HCT116 (cell line): ENCODE measurements at regions not wholly inside any gene's neighbourhood (a gene's known extent, or its start where the extent isn't known, plus 50 kb on each side); places are given as distances from the start of the nearest gene placed in this dataset.

Experiments
- ATAC-seq: fragments of 200-7000 bp; cut with Tn5 transposase; 2 replicates; pipeline ENCODE4 v1.9.1; 2020; ENCODE audit warnings: mild to moderate bottlenecking, moderate library complexity
- BruUV-seq: library from RNA; stranded (reverse); fragments of 400-500 nt; replicated peaks from 2 replicates; lab custom pipeline; 2021; lab: Mats Ljungman, UMichigan
- CTCF ChIA-PET: fragments of 300-600 bp; sonication (Branson Sonifier 250); formaldehyde crosslinking; loops from one replicate; lab custom pipeline; 2021; ENCODE audit warnings: antibody characterized with exemption; lab: Charles Lee
- POLR2A ChIA-PET: fragments of 300-600, 350-600 bp; sonication (Branson Sonifier 250); formaldehyde crosslinking; loops from one replicate; lab custom pipeline; 2021; ENCODE audit warnings: antibody characterized with exemption; lab: Charles Lee
- RAD21 ChIA-PET, 2 experiments: fragments of 300-600 bp; sonication (Branson Sonifier 250); formaldehyde crosslinking; loops; one replicate each; lab custom pipeline; 2023; ENCODE audit warnings: low total read pairs in 2 of 2; ENCODE audit not compliant: uncharacterized antibody in 2 of 2, unreplicated experiment in 2 of 2, low non-redundant PET in 1 of 2; lab: Charles Lee
- DNase-seq: peaks from one replicate; pipeline ENCODE4 v3.0.0-alpha.2; 2010; ENCODE audit warnings: low read depth, low spot score
- H2AFZ ChIP-seq: fragments of 200-600 bp; shearing (Covaris generic), sonication (generic); 2 replicates; pipeline ENCODE4 v1.6.1; 2017; ENCODE audit warnings: low read depth, mixed run types, mixed read lengths, antibody characterized with exemption, low read length; ENCODE audit not compliant: poor library complexity, severe bottlenecking
- H3K27ac ChIP-seq: 2 replicates; pipeline ENCODE4 v1.5.1; 2012; ENCODE audit warnings: low read depth, low read length
- H3K27me3 ChIP-seq: fragments of 200-600 bp; sonication (generic); 2 replicates; pipeline ENCODE4 v1.6.1; 2016; ENCODE audit warnings: mixed run types, low read length, mixed read lengths; ENCODE audit not compliant: insufficient read depth
- H3K36me3 ChIP-seq, 2 experiments: fragments of 200-500 bp in 1 of 2; fragments of 200-600 bp in 1 of 2; sonication (Bioruptor generic) in 1 of 2; sonication (generic) in 1 of 2; 2 replicates each; pipeline versions ENCODE4 v1.5.1 to v1.6.1; 2014 to 2016; ENCODE audit warnings: low read length in 2 of 2, inconsistent platforms in 1 of 2, mixed read lengths in 1 of 2, mixed run types in 1 of 2; ENCODE audit not compliant: insufficient read depth in 2 of 2, control insufficient read depth in 1 of 2
- H3K4me1 ChIP-seq, 2 experiments: fragments of 200-600 bp in 1 of 2; sonication (generic) in 1 of 2; 2 replicates each; pipeline versions ENCODE4 v1.5.1 to v1.6.1; 2012 to 2017; ENCODE audit warnings: low read length in 2 of 2, inconsistent platforms in 1 of 2, mild to moderate bottlenecking in 1 of 2, mixed read lengths in 1 of 2, mixed run types in 1 of 2, moderate library complexity in 1 of 2; ENCODE audit not compliant: insufficient read depth in 2 of 2, control insufficient read depth in 1 of 2
- H3K4me2 ChIP-seq: fragments of 200-600 bp; sonication (generic); 2 replicates; pipeline ENCODE4 v1.6.1; 2017; ENCODE audit warnings: mixed run types, low read length, mixed read lengths
- H3K4me3 ChIP-seq, 2 experiments: fragments of 200-600 bp in 1 of 2; sonication (generic) in 1 of 2; replicated peaks in 1 of 2; 2 replicates each; pipeline ENCODE4 v1.5.1; 2011 to 2016; ENCODE audit warnings: low read length in 2 of 2, control low read depth in 1 of 2, low read depth in 1 of 2, mild to moderate bottlenecking in 1 of 2, mixed read lengths in 1 of 2, mixed run types in 1 of 2
- H3K79me2 ChIP-seq: fragments of 200-600 bp; sonication (generic); 2 replicates; pipeline ENCODE4 v1.6.1; 2017; ENCODE audit warnings: mild to moderate bottlenecking, mixed run types, low read length, moderate library complexity, mixed read lengths; ENCODE audit not compliant: insufficient read depth
- H3K9ac ChIP-seq: fragments of 200-600 bp; sonication (generic); 2 replicates; pipeline ENCODE4 v1.6.1; 2016; ENCODE audit warnings: low read length, mixed read lengths
- H3K9me2 ChIP-seq: fragments of 200-600 bp; sonication (generic), shearing (Covaris generic); 2 replicates; pipeline ENCODE4 v1.6.1; 2017; ENCODE audit warnings: mixed run types, mild to moderate bottlenecking, moderate library complexity; ENCODE audit not compliant: insufficient read depth
- H3K9me3 ChIP-seq, 2 experiments: fragments of 200-500 bp in 1 of 2; fragments of 200-600 bp in 1 of 2; sonication (Bioruptor generic) in 1 of 2; sonication (generic) in 1 of 2; 2 replicates each; pipeline ENCODE4 v1.6.1; 2014 to 2017; ENCODE audit warnings: low read length in 2 of 2, mixed read lengths in 2 of 2, inconsistent platforms in 1 of 2, low read depth in 1 of 2, mild to moderate bottlenecking in 1 of 2, mixed run types in 1 of 2, moderate library complexity in 1 of 2; ENCODE audit not compliant: control insufficient read depth in 1 of 2, insufficient read depth in 1 of 2
- H4K20me1 ChIP-seq: fragments of 200-600 bp; sonication (generic), shearing (Covaris generic); 2 replicates; pipeline ENCODE4 v1.6.1; 2017; ENCODE audit warnings: mixed run types, mild to moderate bottlenecking, moderate library complexity; ENCODE audit not compliant: insufficient read depth
- CBX3 ChIP-seq: IDR thresholded peaks from 2 replicates; pipeline ENCODE4 v1.6.1; 2012; ENCODE audit warnings: low read depth
- CTCF ChIP-seq, 3 experiments: fragments of 200-600 bp in 1 of 3; sonication (generic) in 1 of 3; IDR thresholded peaks in 2 of 3; conservative IDR thresholded peaks in 1 of 3; 2 replicates each; pipeline ENCODE4 v1.5.1; 2012 to 2017; ENCODE audit warnings: low read depth in 2 of 3, low read length in 2 of 3, antibody characterized with exemption in 1 of 3, borderline replicate concordance in 1 of 3, control low read depth in 1 of 3, mild to moderate bottlenecking in 1 of 3, mixed read lengths in 1 of 3, mixed run types in 1 of 3, moderate library complexity in 1 of 3; ENCODE audit not compliant: insufficient read depth in 1 of 3
- ELF1 ChIP-seq: IDR thresholded peaks from 2 replicates; pipeline ENCODE4 v1.6.1; 2012; ENCODE audit warnings: low read depth, borderline replicate concordance
- FOSL1 ChIP-seq: IDR thresholded peaks from 2 replicates; pipeline ENCODE4 v1.6.1; 2012; ENCODE audit warnings: low read depth
- MAX ChIP-seq: IDR thresholded peaks from 2 replicates; pipeline ENCODE4 v1.6.1; 2012
- POLR2AphosphoS5 ChIP-seq: IDR thresholded peaks from 2 replicates; pipeline ENCODE4 v1.6.1; 2011; ENCODE audit warnings: mild to moderate bottlenecking, low read depth, low read length, moderate library complexity
- RAD21 ChIP-seq: IDR thresholded peaks from 2 replicates; pipeline ENCODE4 v1.6.1; 2012; ENCODE audit warnings: low read depth, mild to moderate bottlenecking
- SIN3A ChIP-seq: IDR thresholded peaks from 2 replicates; pipeline ENCODE4 v1.6.1; 2012; ENCODE audit warnings: low read depth
- SRF ChIP-seq: IDR thresholded peaks from 2 replicates; pipeline ENCODE4 v1.6.1; 2012; ENCODE audit warnings: low read depth
- TCF7L2 ChIP-seq: IDR thresholded peaks from 2 replicates; pipeline ENCODE4 v1.7.0; 2011; ENCODE audit warnings: borderline replicate concordance, inconsistent platforms; ENCODE audit not compliant: insufficient read depth, insufficient read length; ENCODE audit errors: extremely low read depth
- ZFX ChIP-seq: fragments of 450-650 bp; IDR thresholded peaks from 2 replicates; pipeline ENCODE4 v1.6.1; 2017
- ZNF274 ChIP-seq: fragments of 200-500 bp; sonication (Bioruptor generic); IDR thresholded peaks from 2 replicates; pipeline ENCODE4 v1.6.1; 2014; ENCODE audit warnings: mild to moderate bottlenecking, low read depth, low read length, inconsistent platforms
- intact Hi-C: fragments of 100-400 bp; cut with micrococcal nuclease; formaldehyde crosslinking; loops from 2 replicates; pipeline ENCODE4 v1.10.0; 2022
- TF ChIP-seq, protein P1 (sequence below): IDR thresholded peaks from 2 replicates; pipeline ENCODE4 v1.6.1; 2011; ENCODE audit warnings: mild to moderate bottlenecking, low read length, moderate library complexity; ENCODE audit not compliant: insufficient replicate concordance; ENCODE audit errors: extremely low read depth
- TF ChIP-seq, protein P2 (sequence below): IDR thresholded peaks from 2 replicates; pipeline ENCODE4 v1.6.1; 2012

- TF ChIP-seq, protein P1, sequence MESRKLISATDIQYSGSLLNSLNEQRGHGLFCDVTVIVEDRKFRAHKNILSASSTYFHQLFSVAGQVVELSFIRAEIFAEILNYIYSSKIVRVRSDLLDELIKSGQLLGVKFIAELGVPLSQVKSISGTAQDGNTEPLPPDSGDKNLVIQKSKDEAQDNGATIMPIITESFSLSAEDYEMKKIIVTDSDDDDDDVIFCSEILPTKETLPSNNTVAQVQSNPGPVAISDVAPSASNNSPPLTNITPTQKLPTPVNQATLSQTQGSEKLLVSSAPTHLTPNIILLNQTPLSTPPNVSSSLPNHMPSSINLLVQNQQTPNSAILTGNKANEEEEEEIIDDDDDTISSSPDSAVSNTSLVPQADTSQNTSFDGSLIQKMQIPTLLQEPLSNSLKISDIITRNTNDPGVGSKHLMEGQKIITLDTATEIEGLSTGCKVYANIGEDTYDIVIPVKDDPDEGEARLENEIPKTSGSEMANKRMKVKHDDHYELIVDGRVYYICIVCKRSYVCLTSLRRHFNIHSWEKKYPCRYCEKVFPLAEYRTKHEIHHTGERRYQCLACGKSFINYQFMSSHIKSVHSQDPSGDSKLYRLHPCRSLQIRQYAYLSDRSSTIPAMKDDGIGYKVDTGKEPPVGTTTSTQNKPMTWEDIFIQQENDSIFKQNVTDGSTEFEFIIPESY = no peak
- TF ChIP-seq ZFX = no peak
- no peak for TF ChIP-seq ELF1
- no peak for TF ChIP-seq RAD21
- TF ChIP-seq MAX = no peak
- no peak for TF ChIP-seq CBX3
- no peak for TF ChIP-seq POLR2AphosphoS5
- TF ChIP-seq, protein P2, sequence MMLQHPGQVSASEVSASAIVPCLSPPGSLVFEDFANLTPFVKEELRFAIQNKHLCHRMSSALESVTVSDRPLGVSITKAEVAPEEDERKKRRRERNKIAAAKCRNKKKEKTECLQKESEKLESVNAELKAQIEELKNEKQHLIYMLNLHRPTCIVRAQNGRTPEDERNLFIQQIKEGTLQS = no peak
- TF ChIP-seq FOSL1 = no peak
- no peak for TF ChIP-seq TCF7L2
These were observed 172.4 kb upstream of the MPPED2 start (continued) for GRCh38 chr11:30758518-30758917.

GRCh38 chr11:30758012-30758411, 171.9 kb upstream of the MPPED2 start:
- RAD21 ChIA-PET = no interaction called here
- no peak for TF ChIP-seq SRF
- TF ChIP-seq MAX = no peak
- no peak for TF ChIP-seq SIN3A
- no peak for TF ChIP-seq CTCF (IDR thresholded peaks at IDR 0.05 in 2 of 3, conservative IDR thresholded peaks at IDR 0.05 in 1 of 3; ENCODE audit: borderline replicate concordance in 1 of 3, insufficient read depth in 1 of 3, low read depth in 2 of 3, low read length in 2 of 3)
- TF ChIP-seq, protein P1 = no peak
- no peak for TF ChIP-seq ZNF274
- Histone ChIP-seq H3K9me3 (no peaks in the 10 kb centered on the region), H3K4me3 (no peak overlapping the region), H3K27ac (no peak overlapping the region), H3K9ac (no peak overlapping the region), H3K4me2 (no peak overlapping the region), H4K20me1 (no peaks in the 10 kb centered on the region), H3K79me2 (no peaks in the 10 kb centered on the region), H3K27me3 (no peaks in the 10 kb centered on the region), H2AFZ (no peak overlapping the region), H3K4me1 (no peaks in the 10 kb centered on the region), H3K36me3 (no peaks in the 10 kb centered on the region), H3K9me2 (no peaks in the 10 kb centered on the region)
- intact Hi-C loops = no loop called here
- POLR2A ChIA-PET = no interaction called here
- BruUV-seq = no TSS peak
- DNase-seq (no peak), ATAC-seq (no peak)
- CTCF ChIA-PET = no interaction called here
